IMR-90 (cell line): ENCODE measurements at regions not wholly inside any gene's neighbourhood (a gene's known extent, or its start where the extent isn't known, plus 50 kb on each side); places are given as distances from the start of the nearest gene placed in this dataset.

Source experiments
- ATAC-seq: fragments of 200-7000 bp; cut with Tn5 transposase; 2 replicates; pipeline ENCODE4 v1.9.1; 2020; ENCODE audit warnings: low read depth, mild to moderate bottlenecking, moderate library complexity
- BruUV-seq: library from RNA; stranded (reverse); fragments of 400-500 nt; replicated peaks from 2 replicates; lab custom pipeline; 2021; lab: Mats Ljungman, UMichigan
- CTCF ChIA-PET: fragments of 300-600 bp; formaldehyde crosslinking; extraction: SDS; loops from one replicate; lab custom pipeline; 2021; ENCODE audit warnings: antibody characterized with exemption; lab: Yijun Ruan, JAX
- POLR2A ChIA-PET: fragments of 300-600 bp; sonication (Branson Sonifier 250); formaldehyde crosslinking; loops from one replicate; lab custom pipeline; 2022; ENCODE audit warnings: antibody characterized with exemption; ENCODE audit not compliant: unreplicated experiment; lab: Charles Lee
- DNase-seq: peaks from one replicate; pipeline ENCODE4 v3.0.0; 2013
- H2AFZ ChIP-seq: replicated peaks from 2 replicates; pipeline ENCODE3; 2013; ENCODE audit warnings: low read length, mild to moderate bottlenecking; ENCODE audit not compliant: poor library complexity
- H2AK5ac ChIP-seq: 2 replicates; pipeline ENCODE4 v1.6.1; 2013; ENCODE audit warnings: low read depth, low read length, inconsistent platforms
- H2AK9ac ChIP-seq: replicated peaks from 2 replicates; pipeline ENCODE3; 2013; ENCODE audit warnings: mild to moderate bottlenecking, low read depth, low read length, moderate library complexity; ENCODE audit not compliant: poor library complexity
- H2BK120ac ChIP-seq: 2 replicates; pipeline ENCODE4 v1.6.1; 2013; ENCODE audit warnings: low read depth, low read length, inconsistent platforms
- H2BK15ac ChIP-seq: 3 replicates; pipeline ENCODE4 v1.6.1; 2013; ENCODE audit warnings: low read depth, low read length, inconsistent platforms
- H2BK20ac ChIP-seq: 2 replicates; pipeline ENCODE4 v1.6.1; 2013; ENCODE audit warnings: low read depth, mild to moderate bottlenecking, inconsistent platforms, low read length, moderate library complexity
- H2BK5ac ChIP-seq: 2 replicates; pipeline ENCODE4 v1.6.1; 2013; ENCODE audit warnings: mild to moderate bottlenecking, low read depth, low read length, inconsistent platforms; ENCODE audit not compliant: poor library complexity, severe bottlenecking
- H3K14ac ChIP-seq: replicated peaks from 2 replicates; pipeline ENCODE4 v1.6.1; 2013; ENCODE audit warnings: low read depth, low read length, inconsistent platforms
- H3K18ac ChIP-seq: 2 replicates; pipeline ENCODE4 v1.6.1; 2013; ENCODE audit warnings: low read depth, low read length, control low read depth
- H3K23ac ChIP-seq: 2 replicates; pipeline ENCODE4 v1.6.1; 2013; ENCODE audit warnings: low read depth, low read length, inconsistent platforms
- H3K27ac ChIP-seq: 2 replicates; pipeline ENCODE4 v1.5.1; 2013; ENCODE audit warnings: mild to moderate bottlenecking, control low read depth, low read length; ENCODE audit not compliant: insufficient read depth
- H3K27me3 ChIP-seq: 2 replicates; pipeline ENCODE4 v1.6.1; 2013; ENCODE audit warnings: low read length; ENCODE audit not compliant: control insufficient read depth, insufficient read depth
- H3K36me3 ChIP-seq: 2 replicates; pipeline ENCODE4 v1.6.1; 2013; ENCODE audit warnings: low read length, mixed read lengths; ENCODE audit not compliant: control insufficient read depth, insufficient read depth
- H3K4ac ChIP-seq: 2 replicates; pipeline ENCODE4 v1.6.1; 2013; ENCODE audit warnings: low read depth, low read length, inconsistent platforms
- H3K4me1 ChIP-seq: 2 replicates; pipeline ENCODE4 v1.6.1; 2013; ENCODE audit warnings: low read length, mixed read lengths; ENCODE audit not compliant: control insufficient read depth, insufficient read depth
- H3K4me2 ChIP-seq: 2 replicates; pipeline ENCODE4 v1.6.1; 2013; ENCODE audit warnings: low read depth, mild to moderate bottlenecking, control low read depth, low read length, moderate library complexity
- H3K4me3 ChIP-seq: 2 replicates; pipeline ENCODE4 v1.5.1; 2013; ENCODE audit warnings: low read depth, mild to moderate bottlenecking, control low read depth, low read length, moderate library complexity; ENCODE audit not compliant: insufficient read depth
- H3K56ac ChIP-seq: 2 replicates; pipeline ENCODE4 v1.6.1; 2013; ENCODE audit warnings: low read length, inconsistent platforms; ENCODE audit not compliant: insufficient read depth; ENCODE audit errors: extremely low read depth
- H3K79me1 ChIP-seq, 2 experiments: 2 replicates each; pipeline ENCODE4 v1.6.1; 2013; ENCODE audit warnings: low read length in 2 of 2, inconsistent platforms in 1 of 2, low read depth in 1 of 2
- H3K9ac ChIP-seq: 2 replicates; pipeline ENCODE4 v1.6.1; 2013; ENCODE audit warnings: low read depth, low read length, control low read depth
- H3K9me1 ChIP-seq: 2 replicates; pipeline ENCODE4 v1.6.1; 2013; ENCODE audit warnings: low read length, inconsistent platforms; ENCODE audit not compliant: insufficient read depth
- H3K9me3 ChIP-seq: 2 replicates; pipeline ENCODE4 v1.6.1; 2013; ENCODE audit warnings: low read length; ENCODE audit not compliant: control insufficient read depth, insufficient read depth
- H4K20me1 ChIP-seq: 2 replicates; pipeline ENCODE4 v1.6.1; 2013; ENCODE audit warnings: low read length, inconsistent platforms; ENCODE audit not compliant: insufficient read depth
- H4K5ac ChIP-seq: 2 replicates; pipeline ENCODE4 v1.6.1; 2013; ENCODE audit warnings: mild to moderate bottlenecking, low read depth, low read length, control low read depth
- H4K8ac ChIP-seq, 2 experiments: 2 replicates each; pipeline ENCODE4 v1.6.1; 2013; ENCODE audit warnings: low read depth in 2 of 2, low read length in 2 of 2, control low read depth in 1 of 2, inconsistent platforms in 1 of 2
- H4K91ac ChIP-seq: 2 replicates; pipeline ENCODE4 v1.6.1; 2013; ENCODE audit warnings: low read depth, low read length, inconsistent platforms; ENCODE audit not compliant: insufficient read depth
- MXI1 ChIP-seq: IDR thresholded peaks from 2 replicates; pipeline ENCODE4 v1.6.1; 2012; ENCODE audit warnings: low read depth, mild to moderate bottlenecking, low read length, moderate library complexity, borderline replicate concordance
- RFX5 ChIP-seq: IDR thresholded peaks from 2 replicates; pipeline ENCODE4 v1.8.0; 2012; ENCODE audit warnings: low read depth, mild to moderate bottlenecking, low read length, moderate library complexity
- SMC3 ChIP-seq: fragments of 150-350 bp; IDR thresholded peaks from 2 replicates; pipeline ENCODE4 v1.6.1; 2016; ENCODE audit warnings: low read depth, mild to moderate bottlenecking, antibody characterized with exemption, low read length, moderate library complexity
- WGBS, 2 experiments: methylation state at CpG; one replicate each; pipeline versions ENCODE4 v1.1.5 to v1.1.7; 2013; ENCODE audit warnings: missing lambda C conversion rate in 2 of 2; ENCODE audit not compliant: insufficient read length in 1 of 2; ENCODE audit errors: extremely low coverage in 2 of 2; 5-methylcytosine and 5-hydroxymethylcytosine counted together
- dilution Hi-C: fragments of 300-500 bp; cut with HindIII; formaldehyde crosslinking; loops from one replicate; pipeline ENCODE4 v1.14.3; 2018; ENCODE audit warnings: low sequenced_read_pairs; ENCODE audit not compliant: unreplicated experiment
- in situ Hi-C: fragments of 300-500 bp; cut with MboI; formaldehyde crosslinking; loops from 3 replicates; pipeline ENCODE4 v1.14.3; 2019; ENCODE audit warnings: low sequenced_read_pairs, inconsistent platforms, mixed read lengths
- intact Hi-C: fragments of 100-400 bp; cut with micrococcal nuclease; formaldehyde crosslinking; loops from 2 replicates; pipeline ENCODE4 v1.10.0; 2022

- Histone ChIP-seq H2AFZ (no peak overlapping the region), H3K4ac (no peak overlapping the region)
These were observed 765.7 kb downstream of the DIPK2A start for GRCh38 chr3:144737281-144737680.

More at GRCh38 chr3:144737281-144737680, 765.7 kb downstream of the DIPK2A start:
- H4K5ac ChIP-seq: no peak overlapping the region
- dilution Hi-C loops (no loop called here), intact Hi-C loops (no loop called here), in situ Hi-C loops (no loop called here)
- H2BK120ac ChIP-seq: no peak overlapping the region
- no peaks in the 10 kb centered on the region for H3K36me3 ChIP-seq
- H3K18ac ChIP-seq: no peak overlapping the region
- H3K9ac ChIP-seq: no peak overlapping the region
- ChIA-PET POLR2A (no interaction called here), CTCF (no interaction called here)
- no peaks in the 10 kb centered on the region for H4K20me1 ChIP-seq
- H3K27ac ChIP-seq: no peak overlapping the region
- H3K9me1 ChIP-seq: no peaks in the 10 kb centered on the region
- H3K4me3 ChIP-seq: no peak overlapping the region
- no peaks in the 10 kb centered on the region; the same call in 1 of the 2 replicates for H3K9me3 ChIP-seq
- H2AK9ac ChIP-seq: no peak overlapping the region
- no peak for ATAC-seq
- no peak overlapping the region for H2AK5ac ChIP-seq
- no peak overlapping the region for H2BK15ac ChIP-seq
- no TSS peak for BruUV-seq
- TF ChIP-seq MXI1: no peak
- no peak for TF ChIP-seq RFX5
- no peak for TF ChIP-seq SMC3
- H3K4me2 ChIP-seq: no peak overlapping the region
- no peak overlapping the region for H4K91ac ChIP-seq
- H2BK5ac ChIP-seq: no peak overlapping the region
- H3K23ac ChIP-seq: no peak overlapping the region
- no peaks in the 10 kb centered on the region for H3K79me1 ChIP-seq
- no peaks in the 10 kb centered on the region for H3K27me3 ChIP-seq
- H4K8ac ChIP-seq: no peak overlapping the region
- H3K14ac ChIP-seq: no peak overlapping the region
- H3K4me1 ChIP-seq: no peaks in the 10 kb centered on the region
- no peak overlapping the region for H2BK20ac ChIP-seq
- DNase-seq: no peak
- WGBS, 2 experiments: no CpG with 5 or more reads among the region's 7 CpGs
- H3K56ac ChIP-seq: no peak overlapping the region
